NCI-H128 (cell line): ENCODE measurements at regions not wholly inside any gene's neighbourhood (a gene's known extent, or its start where the extent isn't known, plus 50 kb on each side); places are given as distances from the start of the nearest gene placed in this dataset.

Experiments
- DNase-seq: peaks from one replicate; lab custom pipeline; 2025; ENCODE audit not compliant: unreplicated experiment; lab: John Stamatoyannopoulos, UW

- no peak for DNase-seq
Measured at GRCh38 chr17:65446043-65446442, 115.4 kb downstream of the AXIN2 start.

DNA sequence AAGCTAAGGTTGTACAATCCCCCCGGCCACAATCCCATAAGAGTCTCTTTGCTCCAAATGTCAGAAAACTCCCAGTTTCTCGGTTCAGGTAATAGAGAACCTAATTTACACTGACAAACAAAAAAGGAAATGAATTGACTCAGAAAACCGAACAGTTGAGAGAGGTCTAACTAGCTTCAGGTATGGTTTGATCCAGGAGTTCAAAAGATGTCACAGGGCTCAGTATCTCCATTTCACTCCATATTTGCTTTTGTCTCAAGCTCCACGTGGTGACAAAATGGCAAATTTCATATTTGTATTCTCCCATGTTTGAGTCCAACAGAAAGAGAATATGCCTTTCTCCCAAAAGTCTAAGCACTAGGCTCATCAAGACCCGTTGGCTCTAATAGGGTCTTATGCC, 117.4 kb downstream of the AXIN2 start:
- DNase-seq, result no peak

GRCh38 chr17:65442691-65443090, 118.8 kb downstream of the AXIN2 start:
- no peak for DNase-seq

DNA sequence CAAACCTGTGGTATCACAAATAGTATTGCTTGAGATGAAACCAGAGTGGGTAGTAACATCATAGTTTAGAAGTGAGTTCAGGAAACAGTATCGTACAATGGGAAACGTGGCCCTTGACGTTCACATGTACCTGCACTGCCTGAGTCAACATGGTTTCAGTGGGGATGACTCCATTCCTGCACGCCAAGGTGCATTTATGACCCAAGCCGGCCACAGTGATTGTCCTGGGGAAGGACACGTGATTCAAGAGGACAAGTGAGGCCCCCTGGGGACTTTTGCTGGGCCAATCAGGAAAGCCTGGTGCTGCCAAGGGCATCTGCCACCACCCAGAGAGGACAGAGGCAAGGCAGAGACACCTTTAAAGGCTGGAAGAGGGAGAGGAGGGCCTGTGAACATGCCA, 119.2 kb downstream of the AXIN2 start:
- DNase-seq, result no peak

DNA sequence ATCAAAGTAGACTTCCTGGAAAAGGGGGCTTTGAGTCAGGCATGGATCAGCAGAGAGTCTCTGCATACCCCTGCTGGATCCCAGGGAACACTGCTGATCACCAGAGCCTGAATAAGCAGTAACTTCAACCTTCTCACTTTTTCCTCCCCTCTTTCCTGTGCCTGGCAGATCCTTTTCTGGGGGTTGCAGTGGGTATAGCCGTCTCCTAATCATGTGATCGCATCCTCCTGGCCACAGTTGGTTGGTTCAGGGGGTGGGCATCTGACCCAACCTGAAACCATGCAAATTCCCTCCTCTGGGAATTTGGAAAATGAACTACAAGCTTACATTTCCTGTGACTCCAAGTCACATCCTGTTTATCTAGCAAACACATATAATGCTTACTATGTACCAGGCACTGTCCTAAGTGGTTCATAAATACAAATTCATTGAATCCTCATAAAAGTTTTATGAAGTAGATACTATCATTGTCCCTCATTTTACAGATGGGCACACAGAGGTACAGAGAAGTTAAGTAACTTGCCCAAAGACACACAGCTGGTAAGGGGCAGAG, 120.3 kb downstream of the AXIN2 start:
- DNase-seq, result no peak

DNA sequence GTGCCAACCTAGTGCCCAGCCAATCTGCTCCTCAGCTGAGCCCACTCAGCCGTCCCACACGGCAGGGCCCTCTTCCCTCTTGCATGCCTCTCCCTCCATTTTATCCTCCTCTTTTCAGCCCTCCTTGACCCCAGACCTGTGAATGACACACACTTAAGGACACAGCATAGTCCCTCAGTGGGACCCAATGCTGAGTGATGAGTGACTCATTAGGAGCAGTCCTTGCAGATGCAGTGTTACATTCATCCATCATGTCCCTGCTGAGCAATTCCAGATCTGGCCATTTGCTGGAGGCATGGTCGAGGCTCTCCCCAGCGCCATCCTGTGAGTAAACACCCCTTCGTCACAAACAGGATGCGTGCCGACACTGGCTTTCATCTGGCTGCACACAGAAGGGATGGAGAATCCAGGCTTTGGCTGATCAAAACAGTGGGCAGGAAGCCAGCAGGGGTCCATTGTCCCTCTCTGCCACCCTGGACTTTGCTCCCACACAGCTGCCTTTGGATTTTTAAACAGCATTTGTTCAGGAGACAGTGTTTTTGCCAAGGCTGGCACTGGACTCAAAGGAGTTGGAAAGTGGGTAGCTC, 122.6 kb downstream of the AXIN2 start:
- DNase-seq, result no peak

- DNase-seq, result no peak
Measured at GRCh38 chr17:65438173-65438572, 123.3 kb downstream of the AXIN2 start.

- DNase-seq, result no peak
Measured at GRCh38 chr17:65436871-65437270, 124.6 kb downstream of the AXIN2 start.

GRCh38 chr17:65434878-65435277, 126.6 kb downstream of the AXIN2 start:
- DNase-seq, result no peak

DNA sequence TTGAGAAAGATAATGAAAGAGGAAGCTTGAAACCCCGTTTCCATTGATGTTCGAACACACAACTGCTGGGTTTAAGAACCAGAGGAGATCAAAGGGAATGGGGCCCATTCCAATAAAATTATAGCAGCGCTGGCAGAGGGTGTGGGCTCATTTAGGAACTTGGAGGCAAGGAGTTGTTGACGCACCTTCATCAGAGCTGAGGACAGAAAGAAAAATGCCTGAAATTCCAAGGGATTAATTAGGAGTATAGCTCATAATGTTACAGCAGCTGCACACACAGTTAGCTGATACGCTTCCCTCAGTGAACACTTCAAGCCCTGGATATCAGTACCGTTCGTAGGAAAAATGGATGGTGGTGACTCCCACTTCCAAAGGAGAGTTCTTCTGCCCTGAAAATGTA, 127.2 kb downstream of the AXIN2 start:
- no peak for DNase-seq

DNA sequence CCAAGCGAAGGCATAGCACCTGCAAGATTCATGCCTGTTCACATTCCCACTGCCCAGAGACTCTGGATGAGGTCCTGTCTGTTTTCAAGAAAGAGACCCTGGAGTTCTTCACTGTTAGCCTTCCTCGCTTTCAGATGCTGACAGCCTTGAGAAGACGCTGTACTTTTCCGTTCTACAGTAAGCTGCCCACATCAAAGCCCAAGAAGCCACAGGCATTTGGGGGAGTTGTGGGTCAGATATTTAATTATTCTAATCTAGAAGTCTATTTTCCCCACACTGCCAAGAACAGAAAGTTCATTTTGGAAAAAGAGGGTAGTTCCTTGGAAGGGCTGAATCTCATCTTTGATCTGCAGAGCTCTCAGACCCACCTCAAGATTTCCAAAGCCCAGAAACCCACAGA, 127.9 kb downstream of the AXIN2 start:
- DNase-seq, result no peak

- DNase-seq, result no peak
Measured at GRCh38 chr17:65433157-65433556, 128.3 kb downstream of the AXIN2 start.

DNA sequence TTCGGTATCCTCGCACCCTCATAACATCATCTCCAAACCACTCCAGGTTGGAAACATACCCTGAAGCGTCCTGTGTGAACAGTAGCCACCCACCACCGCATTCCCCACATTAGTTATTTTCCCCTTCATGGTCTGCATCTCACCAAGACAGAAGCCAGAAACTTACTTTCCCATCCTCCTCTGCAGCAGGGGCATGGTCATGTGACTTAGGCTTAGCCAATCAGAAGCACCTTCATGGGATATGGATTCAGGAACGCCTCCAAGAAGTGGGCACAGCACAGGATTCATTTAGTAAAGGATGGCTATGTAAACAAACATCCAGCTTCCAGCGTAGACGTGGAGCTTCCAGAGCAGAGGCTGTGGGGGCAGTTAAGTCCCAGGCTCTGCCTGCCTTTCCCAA, 130.3 kb downstream of the AXIN2 start:
- DNase-seq, result no peak

DNA sequence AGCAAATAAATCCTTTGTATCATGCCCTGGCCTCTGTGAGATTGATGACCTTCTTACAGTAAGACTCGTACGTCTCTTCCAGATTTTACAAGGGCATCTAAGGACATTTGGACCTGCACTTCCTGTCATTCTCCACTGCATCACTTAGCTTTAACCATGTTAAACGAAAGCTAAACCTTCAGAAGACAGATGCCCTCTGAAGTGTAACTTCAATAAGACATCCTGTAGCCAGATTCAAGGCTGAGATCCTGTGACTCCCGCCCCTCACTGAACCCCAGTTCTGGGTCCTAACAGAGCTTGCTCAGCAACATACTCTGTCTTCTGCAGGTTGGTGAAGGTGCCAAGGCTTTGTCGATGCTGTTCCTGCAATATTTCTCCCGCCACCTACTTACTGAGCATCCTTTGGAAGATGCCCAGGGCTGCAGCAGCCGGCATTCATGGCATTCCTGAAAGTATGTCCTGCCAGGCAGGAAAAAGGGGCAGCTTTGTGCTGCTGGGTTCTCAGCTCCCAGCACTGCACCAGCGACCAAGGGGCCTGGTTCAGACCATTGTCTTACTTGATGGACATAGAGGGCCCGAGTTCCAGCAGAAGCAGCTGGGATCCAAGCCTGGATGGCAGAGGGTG, 131.1 kb downstream of the AXIN2 start:
- DNase-seq, result no peak

GRCh38 chr17:65423346-65424140, 137.9 kb downstream of the AXIN2 start:
- no peak for DNase-seq

DNA sequence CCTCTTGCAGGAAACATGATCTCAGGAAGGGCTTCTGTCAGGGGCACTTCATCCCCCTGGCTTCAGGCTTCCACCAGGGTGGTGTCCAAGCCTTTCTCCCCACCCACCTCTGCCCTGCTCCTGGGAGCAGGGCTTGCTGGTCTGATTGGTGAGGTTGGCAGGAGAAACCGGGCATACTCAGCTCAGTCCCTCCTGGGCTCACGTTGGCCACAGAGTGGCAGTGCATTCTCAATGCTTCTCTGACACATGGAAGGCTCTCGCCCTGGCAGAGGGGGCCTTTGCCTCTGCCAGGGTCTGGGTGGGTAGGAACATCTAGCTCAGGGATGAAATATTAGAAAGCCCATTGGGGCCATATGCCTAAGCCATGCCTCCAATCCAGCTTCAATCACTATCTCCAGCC, 142.8 kb downstream of the AXIN2 start:
- no peak for DNase-seq

DNA sequence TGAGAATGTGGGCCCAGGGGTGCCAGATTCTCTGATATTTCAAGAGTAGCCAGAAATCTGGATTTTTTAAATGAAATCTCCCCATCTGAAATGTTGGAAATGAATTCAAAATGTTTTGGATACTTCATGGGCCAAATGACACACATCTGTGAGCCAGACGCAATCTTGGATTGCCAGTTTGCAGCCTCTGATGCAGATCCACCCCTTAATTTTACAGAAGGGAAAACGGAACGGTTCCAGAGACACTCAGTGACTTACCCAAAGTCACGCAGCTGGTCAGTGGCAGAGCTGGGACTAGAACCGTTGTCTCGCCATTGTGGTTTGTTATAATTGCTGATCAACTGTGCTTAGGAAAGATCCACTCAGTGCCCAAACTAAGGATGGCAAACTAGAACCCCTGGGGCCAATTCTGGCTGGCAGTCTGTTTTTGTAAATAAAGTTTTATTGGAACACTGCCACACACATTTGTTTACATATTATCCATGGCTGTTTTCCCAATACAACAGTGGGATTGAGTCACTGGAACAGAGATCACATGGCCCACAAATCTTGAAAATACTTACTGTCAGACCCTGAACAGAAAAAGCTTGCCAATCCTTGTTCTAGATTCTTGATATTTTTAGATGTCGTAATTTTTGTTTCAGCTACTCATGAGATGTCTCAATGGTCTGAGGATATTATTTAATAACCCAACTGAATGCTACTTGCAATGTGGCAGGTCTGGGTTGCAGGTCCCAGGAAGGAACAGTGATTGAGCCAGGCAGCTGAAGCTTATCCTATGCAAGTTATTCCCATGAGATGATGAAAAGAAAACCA, 143.8 kb downstream of the AXIN2 start:
- no peak for DNase-seq

GRCh38 chr17:65415991-65416390, 145.5 kb downstream of the AXIN2 start:
- no peak for DNase-seq

GRCh38 chr17:65413390-65413789, 148.1 kb downstream of the AXIN2 start:
- DNase-seq, result no peak

DNA sequence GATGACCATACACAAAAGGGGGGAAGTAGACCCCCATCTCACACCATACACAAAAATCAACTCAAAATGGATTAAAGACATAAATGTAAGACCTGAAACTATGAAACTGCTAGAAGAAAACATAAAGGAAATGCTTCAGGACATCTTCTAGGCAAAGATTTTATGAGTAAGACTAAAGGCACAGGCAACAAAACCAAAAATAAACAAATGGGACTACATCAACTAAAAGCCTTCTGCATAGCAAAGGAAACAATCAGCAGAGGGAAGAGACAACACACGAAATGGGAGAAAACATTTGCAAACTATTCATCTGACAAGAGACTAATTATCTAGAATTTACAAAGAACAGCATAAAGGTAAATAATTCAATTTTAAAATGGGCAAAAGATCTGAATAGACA, 152.1 kb downstream of the AXIN2 start:
- DNase-seq, result no peak

DNA sequence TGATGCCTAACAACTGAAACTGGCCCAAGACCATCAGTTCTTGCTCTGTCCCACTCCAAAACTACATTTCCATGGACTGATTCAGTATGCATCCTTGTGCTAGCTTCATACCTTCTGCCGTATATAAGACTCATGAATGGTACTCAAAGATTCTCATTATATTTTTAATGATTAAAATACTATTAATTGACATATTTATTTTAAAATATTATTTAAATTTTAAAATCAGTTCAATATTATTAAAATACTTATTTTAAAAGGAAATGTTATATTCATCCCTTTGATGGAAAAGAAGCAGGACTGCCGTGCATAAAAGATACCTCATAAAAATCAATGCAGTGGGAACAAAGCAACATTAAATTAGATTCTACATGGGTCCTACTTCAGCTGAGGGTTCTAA, 153.4 kb downstream of the AXIN2 start:
- no peak for DNase-seq
